ENCODE measurements at regions not wholly inside any gene's neighbourhood (a gene's known extent, or its start where the extent isn't known, plus 50 kb on each side); places are given as distances from the start of the nearest gene placed in this dataset.

DNA sequence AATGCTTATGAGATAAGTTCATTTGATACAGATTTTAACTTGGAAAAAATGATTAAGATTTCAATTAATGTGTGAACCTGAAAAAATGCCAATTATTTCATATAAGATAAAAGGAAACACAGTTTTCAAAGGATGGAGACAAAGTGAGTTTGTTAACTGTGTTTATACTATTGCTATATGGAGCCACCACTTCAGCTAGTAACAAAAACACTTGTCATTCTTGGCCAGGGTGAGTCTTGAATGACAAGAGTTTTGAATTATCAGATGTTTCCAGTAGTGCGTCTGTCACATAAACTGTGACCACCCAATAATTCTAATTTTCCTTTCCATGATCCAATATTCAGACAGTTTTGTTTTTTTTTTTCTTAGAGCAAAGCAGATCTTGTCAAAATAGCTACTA lies 78.0 kb upstream of the GADL1 start:
- Histone ChIP-seq H3K36me3 (ENCODE audit: control insufficient read depth, insufficient read depth, low read length) (no peaks in the 10 kb centered on the region), H3K4me1 (ENCODE audit: control insufficient read depth, insufficient read depth, low read length) (no peaks in the 10 kb centered on the region), H3K27me3 (ENCODE audit: control insufficient read depth, insufficient read depth, low read length) (no peaks in the 10 kb centered on the region), H3K4me3 (ENCODE audit: low read length) (no peak overlapping the region), H3K27ac (ENCODE audit: low read length) (no peak overlapping the region), H3K9me3 (replicated peaks; ENCODE audit: control insufficient read depth, low read depth, low read length) (no peaks in the 10 kb centered on the region)
- DNase-seq = no peak
- no CpG with 5 or more reads among the region's 1 CpG for WGBS (ENCODE audit: insufficient coverage)

DNA sequence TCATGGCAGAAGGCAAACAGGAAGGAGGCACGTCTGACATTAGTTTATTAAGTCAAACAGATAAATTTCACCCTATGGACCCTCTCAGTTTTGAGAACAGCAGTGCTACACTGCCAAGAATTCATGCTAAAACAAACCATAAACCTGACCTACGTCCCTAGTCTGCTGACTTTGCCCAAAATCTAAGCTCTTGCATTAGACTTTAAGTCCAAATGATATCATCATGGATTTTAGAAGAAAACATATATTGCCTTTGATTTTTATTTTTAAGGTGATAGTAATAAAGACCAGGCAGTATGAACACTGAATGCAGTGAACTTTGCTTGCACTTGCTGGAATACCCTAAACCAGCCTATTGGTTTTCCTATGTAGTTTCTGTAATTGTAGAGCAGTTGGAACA lies 79.6 kb upstream of the GADL1 start:
- DNase-seq = no peak
- WGBS (ENCODE audit: insufficient coverage) = 13% methylated on average over 1 of the region's 2 CpGs

DNA sequence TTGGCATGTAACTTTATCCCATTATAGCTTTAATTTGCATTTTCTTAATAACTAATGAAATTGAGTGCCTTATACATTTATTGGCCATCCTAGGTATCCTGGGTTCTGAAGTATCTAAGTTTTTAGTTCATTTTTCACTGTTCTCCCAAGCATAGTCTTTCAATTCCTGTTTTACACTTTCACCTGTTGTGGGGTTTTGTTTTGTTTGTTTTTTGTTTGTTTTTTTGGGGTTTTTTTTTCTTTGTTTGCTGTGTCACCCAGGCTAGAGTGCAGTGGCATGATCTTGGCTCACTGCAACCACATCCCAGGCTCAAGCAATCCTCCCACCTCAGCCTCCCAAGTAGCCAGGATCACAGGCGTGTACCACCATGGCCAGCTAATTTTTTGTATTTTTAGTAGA lies 83.1 kb upstream of the GADL1 start:
- Histone ChIP-seq H3K4me1 (ENCODE audit: control insufficient read depth, insufficient read depth, low read length) (no peaks in the 10 kb centered on the region), H3K27ac (ENCODE audit: low read length) (no peak overlapping the region), H3K4me3 (ENCODE audit: low read length) (no peak overlapping the region), H3K9me3 (replicated peaks; ENCODE audit: control insufficient read depth, low read depth, low read length) (no peaks in the 10 kb centered on the region), H3K27me3 (ENCODE audit: control insufficient read depth, insufficient read depth, low read length) (no peaks in the 10 kb centered on the region), H3K36me3 (ENCODE audit: control insufficient read depth, insufficient read depth, low read length) (no peaks in the 10 kb centered on the region)
- DNase-seq = no peak
- no CpG with 5 or more reads among the region's 1 CpG for WGBS (ENCODE audit: insufficient coverage)

More for the DNA sequence above, 79.6 kb upstream of the GADL1 start:
- no peaks in the 10 kb centered on the region for H3K36me3 ChIP-seq (ENCODE audit: control insufficient read depth, insufficient read depth, low read length)
- no peaks in the 10 kb centered on the region for H3K9me3 ChIP-seq (replicated peaks; ENCODE audit: control insufficient read depth, low read depth, low read length)
- H3K4me3 ChIP-seq (ENCODE audit: low read length) = no peak overlapping the region
- H3K4me1 ChIP-seq (ENCODE audit: control insufficient read depth, insufficient read depth, low read length) = no peaks in the 10 kb centered on the region
- no peaks in the 10 kb centered on the region for H3K27me3 ChIP-seq (ENCODE audit: control insufficient read depth, insufficient read depth, low read length)
- no peak overlapping the region for H3K27ac ChIP-seq (ENCODE audit: low read length)

GRCh38 chr3:30980993-30981392 lies 86.5 kb upstream of the GADL1 start:
- no peaks in the 10 kb centered on the region for H3K27me3 ChIP-seq (ENCODE audit: control insufficient read depth, insufficient read depth, low read length)
- H3K4me1 ChIP-seq (ENCODE audit: control insufficient read depth, insufficient read depth, low read length) = no peaks in the 10 kb centered on the region
- DNase-seq = no peak
- no peak overlapping the region for H3K27ac ChIP-seq (ENCODE audit: low read length)
- no peaks in the 10 kb centered on the region for H3K36me3 ChIP-seq (ENCODE audit: control insufficient read depth, insufficient read depth, low read length)
- H3K9me3 ChIP-seq (replicated peaks; ENCODE audit: control insufficient read depth, low read depth, low read length) = no peaks in the 10 kb centered on the region
- H3K4me3 ChIP-seq (ENCODE audit: low read length) = no peak overlapping the region

DNA sequence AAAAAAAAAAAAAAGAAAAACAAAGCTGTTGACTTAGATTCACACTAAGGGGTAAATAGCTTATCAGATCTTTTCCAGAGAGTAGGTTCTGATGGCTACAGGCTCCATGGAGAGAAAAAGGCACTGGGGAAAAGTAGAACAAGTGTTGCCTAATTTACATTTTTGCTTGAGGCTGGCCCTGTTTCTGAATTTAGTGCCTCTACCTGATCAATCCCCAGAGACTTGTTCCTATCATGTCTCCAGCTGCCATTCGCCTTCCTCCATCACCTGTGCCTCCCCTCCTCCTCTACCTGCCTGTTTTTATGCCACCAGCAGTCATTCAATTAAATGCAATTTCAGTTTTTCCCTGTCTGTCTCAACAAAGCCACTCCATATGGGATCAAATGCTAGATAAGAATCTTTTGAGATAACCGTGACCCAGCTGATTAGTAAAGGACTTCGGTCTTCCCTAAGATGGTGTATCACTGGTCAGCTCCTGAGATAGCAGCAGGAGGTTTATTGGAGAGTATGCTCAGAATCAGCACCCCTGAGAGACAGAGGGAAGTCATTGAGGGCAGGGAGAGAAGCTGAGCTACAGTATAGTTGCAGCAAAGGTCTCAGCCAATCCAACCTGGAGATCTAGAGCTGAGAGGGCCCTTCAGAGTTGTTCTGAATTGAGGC lies 88.1 kb upstream of the GADL1 start:
- H3K27ac ChIP-seq (ENCODE audit: low read length) = no peak overlapping the region
- H3K27me3 ChIP-seq (ENCODE audit: control insufficient read depth, insufficient read depth, low read length) = no peaks in the 10 kb centered on the region
- no peaks in the 10 kb centered on the region for H3K9me3 ChIP-seq (replicated peaks; ENCODE audit: control insufficient read depth, low read depth, low read length)
- H3K36me3 ChIP-seq (ENCODE audit: control insufficient read depth, insufficient read depth, low read length) = no peaks in the 10 kb centered on the region
- 86% methylated on average over 2 of the region's 3 CpGs for WGBS (ENCODE audit: insufficient coverage)
- no peak for DNase-seq
- no peak overlapping the region for H3K4me3 ChIP-seq (ENCODE audit: low read length)
- no peaks in the 10 kb centered on the region for H3K4me1 ChIP-seq (ENCODE audit: control insufficient read depth, insufficient read depth, low read length)

GRCh38 chr3:30984855-30985749 lies 90.6 kb upstream of the GADL1 start:
- peak; percentile 46 for DNase-seq
- H3K27ac ChIP-seq (ENCODE audit: low read length) = no peak overlapping the region
- H3K36me3 ChIP-seq (ENCODE audit: control insufficient read depth, insufficient read depth, low read length) = no peaks in the 10 kb centered on the region
- H3K4me3 ChIP-seq (ENCODE audit: low read length) = no peak overlapping the region
- no peaks in the 10 kb centered on the region for H3K27me3 ChIP-seq (ENCODE audit: control insufficient read depth, insufficient read depth, low read length)
- H3K9me3 ChIP-seq (replicated peaks; ENCODE audit: control insufficient read depth, low read depth, low read length) = no peaks in the 10 kb centered on the region
- no CpG with 5 or more reads among the region's 4 CpGs for WGBS (ENCODE audit: insufficient coverage)
- H3K4me1 ChIP-seq (ENCODE audit: control insufficient read depth, insufficient read depth, low read length) = no peaks in the 10 kb centered on the region

- Histone ChIP-seq H3K27me3 (ENCODE audit: control insufficient read depth, insufficient read depth, low read length) (no peaks in the 10 kb centered on the region), H3K27ac (ENCODE audit: low read length) (peak overlapping the region; percentile 29), H3K9me3 (replicated peaks; ENCODE audit: control insufficient read depth, low read depth, low read length) (no peaks in the 10 kb centered on the region), H3K36me3 (ENCODE audit: control insufficient read depth, insufficient read depth, low read length) (no peaks in the 10 kb centered on the region), H3K4me3 (ENCODE audit: low read length) (no peak overlapping the region), H3K4me1 (ENCODE audit: control insufficient read depth, insufficient read depth, low read length) (no peaks in the 10 kb centered on the region)
- no CpG with 5 or more reads among the region's 3 CpGs for WGBS (ENCODE audit: insufficient coverage)
- peak; percentile 36 for DNase-seq
These were observed 92.1 kb upstream of the GADL1 start for GRCh38 chr3:30986551-30986950.

DNA sequence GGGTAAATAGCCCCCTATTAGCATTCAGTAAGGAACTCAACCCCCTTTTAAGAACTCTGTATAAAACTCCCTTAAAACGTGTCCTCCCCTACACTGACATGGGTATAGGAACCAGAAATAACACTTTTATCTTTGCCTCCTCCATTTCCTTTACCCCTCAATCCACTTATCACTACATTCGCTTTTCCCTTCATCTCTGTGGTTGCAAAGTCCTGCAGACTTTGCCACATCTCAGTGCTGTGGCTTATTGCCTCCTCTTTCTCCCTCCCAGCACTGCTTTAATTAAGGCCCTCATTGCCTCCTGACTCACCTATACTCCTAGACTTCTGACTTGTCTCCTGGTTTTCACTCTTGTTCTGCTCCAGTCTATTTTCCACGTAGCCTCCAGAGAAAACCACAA lies 94.3 kb upstream of the GADL1 start:
- H3K9me3 ChIP-seq (replicated peaks; ENCODE audit: control insufficient read depth, low read depth, low read length) = no peaks in the 10 kb centered on the region
- DNase-seq = no peak

DNA sequence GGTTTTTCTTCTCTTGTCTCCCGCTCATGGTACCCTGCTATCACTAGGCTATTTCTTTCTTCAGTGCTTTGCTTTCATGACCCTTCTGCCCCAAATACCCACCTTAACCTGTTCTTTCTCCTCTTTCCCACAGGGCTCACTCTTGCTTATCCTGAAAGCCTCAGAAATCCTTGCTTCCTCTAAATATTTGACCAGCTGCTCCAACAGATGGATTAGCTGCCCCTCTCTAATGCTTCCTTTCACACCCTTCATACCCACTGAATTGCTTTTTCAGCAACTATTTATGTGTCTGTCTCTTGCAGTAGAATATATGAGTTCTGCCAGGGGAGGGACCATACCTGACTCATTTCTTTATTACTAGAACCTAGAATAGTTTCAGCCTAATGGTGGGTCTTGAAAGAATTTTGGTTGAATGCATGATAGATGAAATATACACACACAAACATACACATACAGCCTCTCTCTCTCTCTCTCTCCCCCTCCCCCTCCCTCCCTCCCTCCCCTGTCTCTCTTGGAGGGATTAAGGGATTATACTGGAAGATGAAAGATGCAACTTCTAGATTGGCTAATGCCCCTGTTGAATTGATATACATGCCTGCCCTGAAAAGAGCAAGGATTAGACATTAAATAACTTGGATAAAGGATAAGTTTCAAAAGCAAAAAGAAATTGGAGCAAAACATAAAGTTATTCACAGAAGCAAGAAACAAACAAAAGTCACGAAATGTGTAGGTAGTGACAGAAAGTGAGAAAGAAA lies 95.0 kb upstream of the GADL1 start:
- Histone ChIP-seq H3K4me3 (ENCODE audit: low read length) (no peak overlapping the region), H3K9me3 (replicated peaks; ENCODE audit: control insufficient read depth, low read depth, low read length) (peaks cover 2% of the 10 kb centered on the region), H3K27ac (ENCODE audit: low read length) (peak overlapping the region; percentile 1), H3K36me3 (ENCODE audit: control insufficient read depth, insufficient read depth, low read length) (no peaks in the 10 kb centered on the region), H3K4me1 (ENCODE audit: control insufficient read depth, insufficient read depth, low read length) (no peaks in the 10 kb centered on the region), H3K27me3 (ENCODE audit: control insufficient read depth, insufficient read depth, low read length) (no peaks in the 10 kb centered on the region)
- peak; percentile 25 for DNase-seq
- WGBS (ENCODE audit: insufficient coverage) = 73% methylated on average over 1 of the region's 2 CpGs

More for the DNA sequence above, 94.3 kb upstream of the GADL1 start:
- Histone ChIP-seq H3K4me3 (ENCODE audit: low read length) (no peak overlapping the region), H3K27me3 (ENCODE audit: control insufficient read depth, insufficient read depth, low read length) (no peaks in the 10 kb centered on the region), H3K36me3 (ENCODE audit: control insufficient read depth, insufficient read depth, low read length) (no peaks in the 10 kb centered on the region), H3K27ac (ENCODE audit: low read length) (peak overlapping the region; percentile 1), H3K4me1 (ENCODE audit: control insufficient read depth, insufficient read depth, low read length) (no peaks in the 10 kb centered on the region)
- 46% methylated on average over 2 of the region's 3 CpGs for WGBS (ENCODE audit: insufficient coverage)

DNA sequence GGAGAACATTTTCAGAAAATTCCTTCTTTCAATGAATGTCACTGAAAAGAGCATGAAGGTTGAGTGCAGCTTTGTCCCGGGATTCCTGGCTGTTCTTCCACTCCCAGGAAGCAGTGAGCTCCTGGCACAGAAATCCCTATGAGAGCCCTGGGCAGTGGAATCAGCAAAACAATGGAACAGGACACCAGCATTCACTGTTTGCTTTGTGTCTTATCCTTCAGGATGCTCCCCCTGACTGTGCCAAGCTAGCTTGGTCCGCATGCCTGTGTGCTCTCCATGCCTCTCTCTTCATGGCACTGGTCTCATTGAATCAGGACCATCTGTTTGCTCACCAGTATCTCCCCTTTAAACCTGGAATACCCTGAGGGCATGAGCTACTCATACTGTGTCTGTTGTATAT lies 102.0 kb upstream of the GADL1 start:
- H3K9me3 ChIP-seq (replicated peaks; ENCODE audit: control insufficient read depth, low read depth, low read length) = peaks cover 3% of the 10 kb centered on the region
- 21% methylated on average over 2 of the region's 2 CpGs for WGBS (ENCODE audit: insufficient coverage)
- DNase-seq = no peak
- H3K36me3 ChIP-seq (ENCODE audit: control insufficient read depth, insufficient read depth, low read length) = no peaks in the 10 kb centered on the region
- H3K4me1 ChIP-seq (ENCODE audit: control insufficient read depth, insufficient read depth, low read length) = no peaks in the 10 kb centered on the region
- no peak overlapping the region for H3K4me3 ChIP-seq (ENCODE audit: low read length)
- no peak overlapping the region for H3K27ac ChIP-seq (ENCODE audit: low read length)
- H3K27me3 ChIP-seq (ENCODE audit: control insufficient read depth, insufficient read depth, low read length) = no peaks in the 10 kb centered on the region

All from muscle of leg (tissue), 3 donors.